GM18870 (cell line): ENCODE measurements at regions not wholly inside any gene's neighbourhood (a gene's known extent, or its start where the extent isn't known, plus 50 kb on each side); places are given as distances from the start of the nearest gene placed in this dataset.
A peak's percentile ranks its signal among the peaks of the same experiment; 100 is the strongest.
"Not testable (repeated sequence)": the region's sequence is repeated elsewhere in the genome, so short reads cannot be mapped to it uniquely, and the experiment has no call there.

ENCODE experiments used
- ATAC-seq: cut with Tn5 transposase; IDR thresholded peaks from one replicate; pipeline ENCODE4 v1.9.1; 2021; ENCODE audit warnings: moderate library complexity; ENCODE audit not compliant: unreplicated experiment

DNA sequence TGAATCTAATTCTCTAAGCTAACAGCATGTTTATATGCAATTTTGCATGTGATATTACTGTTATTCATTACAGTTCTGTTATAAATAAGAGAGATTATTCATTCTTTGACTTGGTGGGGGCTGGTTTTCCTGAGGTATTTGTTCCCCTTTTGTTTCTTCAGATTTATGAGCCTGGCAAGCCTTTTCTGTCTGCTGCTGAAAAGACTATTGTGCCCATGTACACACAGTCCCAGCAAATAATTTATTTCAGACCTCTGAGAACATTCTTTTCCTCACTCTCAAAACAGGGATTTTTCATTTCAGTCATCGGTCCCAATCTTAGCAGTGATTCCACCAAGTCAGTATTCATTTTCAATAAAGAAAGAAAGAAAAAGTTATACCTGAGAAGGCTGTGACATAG, 716.8 kb downstream of the NSUN3 start:
- ATAC-seq: no peak

- no peak for ATAC-seq
Measured at GRCh38 chr3:94784274-94784673, 721.4 kb downstream of the NSUN3 start.

- ATAC-seq: no peak
Measured at GRCh38 chr3:94787066-94787465, 724.2 kb downstream of the NSUN3 start.

DNA sequence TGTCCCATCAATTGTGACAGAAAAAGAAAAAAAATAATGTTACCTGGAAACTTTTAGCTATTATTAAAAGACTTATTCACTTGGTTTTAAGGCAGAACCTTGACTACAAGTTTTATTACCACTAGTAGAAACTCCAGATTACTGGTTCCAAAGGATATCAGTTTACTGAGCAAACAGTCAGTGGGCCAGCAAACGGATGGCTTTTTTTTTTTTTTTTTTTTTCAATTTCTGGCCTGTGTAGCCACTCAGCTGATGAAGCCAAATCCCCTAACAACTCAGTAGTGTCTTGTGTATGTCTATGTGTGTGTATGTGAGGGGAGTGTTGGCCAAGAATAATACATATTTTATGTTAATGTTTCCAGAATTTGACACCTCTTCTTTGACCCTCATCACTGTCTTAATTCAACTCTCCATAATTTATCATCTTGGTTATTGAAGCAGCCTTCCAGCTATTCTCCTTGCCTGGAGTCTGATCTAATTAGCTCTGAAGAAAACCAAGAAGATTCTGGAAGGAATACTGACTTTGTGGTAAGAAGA, 724.9 kb downstream of the NSUN3 start:
- no peak for ATAC-seq

- ATAC-seq: no peak
Measured at GRCh38 chr3:94794563-94794962, 731.7 kb downstream of the NSUN3 start.

DNA sequence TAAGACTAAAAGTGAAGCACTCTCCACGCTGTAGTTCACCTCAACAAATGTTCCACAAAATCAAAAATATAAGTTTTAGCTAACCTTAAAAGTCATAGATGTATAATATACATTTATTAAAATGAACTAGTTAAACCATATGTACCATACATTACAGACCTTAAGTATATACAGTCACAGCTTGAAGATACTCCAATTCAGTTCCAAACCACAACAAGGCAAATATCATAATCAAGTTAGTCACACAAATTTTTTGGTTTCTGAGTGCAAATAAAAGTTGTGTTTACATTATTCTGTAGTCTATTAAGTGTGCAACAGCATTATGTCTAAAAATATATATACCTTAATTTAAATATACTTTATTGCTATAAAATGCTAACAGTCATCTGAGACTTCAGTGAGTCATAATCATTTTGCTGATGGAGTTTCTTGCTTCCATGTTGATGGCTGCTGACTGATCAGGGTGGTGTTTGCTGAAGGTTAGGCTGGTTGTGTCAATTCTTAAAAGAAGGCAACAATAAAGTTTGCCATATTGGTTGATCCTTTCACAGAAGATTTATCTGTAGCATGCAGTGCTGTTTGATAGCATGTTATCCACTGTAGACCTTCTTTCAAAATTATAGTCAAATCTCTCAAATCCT, 736.7 kb downstream of the NSUN3 start:
- no peak for ATAC-seq

DNA sequence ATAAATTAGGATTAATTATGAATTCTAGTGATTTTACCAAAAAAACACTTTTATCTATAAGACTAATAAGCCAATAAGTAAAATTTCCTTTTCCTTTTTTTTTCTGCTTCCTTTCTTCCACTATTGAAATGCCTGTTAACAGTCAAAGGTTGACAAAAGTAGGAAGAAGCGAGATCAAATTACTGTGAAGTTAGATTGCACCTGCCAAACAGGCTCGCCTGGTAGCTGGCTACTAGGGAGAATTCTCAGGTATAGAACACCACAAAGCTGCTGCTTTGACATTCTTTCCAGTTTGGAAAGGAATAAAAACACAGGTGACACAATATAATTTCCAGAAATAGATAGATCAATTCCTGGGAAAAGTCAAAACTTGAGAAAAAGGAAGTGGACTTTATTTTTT, 749.0 kb downstream of the NSUN3 start:
- ATAC-seq: no peak

- no peak for ATAC-seq
Measured at GRCh38 chr3:94821241-94821640, 758.4 kb downstream of the NSUN3 start.

- no peak for ATAC-seq
Measured at GRCh38 chr3:94822298-94822697, 759.4 kb downstream of the NSUN3 start.

DNA sequence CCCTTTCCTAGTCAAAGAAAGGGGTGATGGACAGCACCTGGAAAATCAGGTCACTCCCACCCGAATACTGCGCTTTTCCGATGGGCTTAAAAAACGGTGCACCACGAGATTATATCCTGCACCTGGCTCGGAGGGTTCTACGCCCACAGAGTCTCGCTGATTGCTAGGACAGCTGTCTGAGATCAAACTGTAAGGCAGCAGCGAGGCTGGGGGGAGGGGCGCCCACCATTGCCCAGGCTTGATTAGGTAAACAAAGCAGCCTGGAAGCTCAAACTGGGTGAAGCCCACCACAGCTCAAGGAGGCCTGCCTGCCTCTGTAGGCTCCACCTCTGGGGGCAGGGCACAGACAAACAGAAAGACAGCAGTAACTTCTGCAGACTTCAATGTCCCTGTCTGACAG, 783.4 kb downstream of the NSUN3 start:
- not testable (repeated sequence) for ATAC-seq

DNA sequence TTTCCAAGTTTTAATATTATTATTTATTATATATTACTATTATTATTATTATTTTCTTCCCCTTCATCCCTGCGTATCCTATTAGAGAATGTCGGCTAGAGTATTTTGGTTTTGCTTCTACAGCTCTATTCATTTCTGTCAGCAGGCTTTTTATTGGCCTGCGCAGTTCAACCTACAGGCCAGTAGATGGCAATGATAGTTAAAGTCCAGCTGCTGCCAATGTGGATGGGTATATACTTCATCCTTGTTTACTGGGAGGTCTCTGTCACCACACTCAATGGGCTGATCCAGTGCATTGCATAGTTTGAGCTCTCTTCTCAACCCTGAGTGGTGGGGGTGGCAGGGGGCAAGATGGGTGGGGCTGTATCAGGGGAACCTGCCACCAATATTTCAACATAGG, 799.8 kb downstream of the NSUN3 start:
- ATAC-seq: peak; percentile 55

GRCh38 chr3:94869059-94869547, 806.2 kb downstream of the NSUN3 start:
- ATAC-seq: no peak

- ATAC-seq: no peak
Measured at GRCh38 chr3:94873751-94874150, 810.9 kb downstream of the NSUN3 start.

DNA sequence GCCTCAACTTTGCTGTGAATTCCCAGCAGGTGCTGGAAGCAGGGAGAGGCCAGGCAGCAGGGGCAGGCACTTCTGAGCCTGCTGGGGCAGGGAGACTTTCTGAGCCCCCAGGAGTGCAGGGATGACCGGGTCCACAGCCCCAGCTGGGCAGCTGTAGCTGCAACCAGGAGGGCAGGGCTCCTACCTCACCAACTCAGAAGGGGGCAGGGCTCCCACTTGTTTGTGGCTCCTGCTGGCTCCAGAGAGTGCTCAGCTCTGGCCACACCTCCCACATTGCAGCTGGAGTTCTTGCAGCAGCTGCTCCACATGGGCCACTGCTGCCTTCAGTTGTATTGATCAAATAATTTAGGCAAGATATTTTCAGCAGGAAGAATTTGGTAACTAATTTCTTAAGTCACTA, 812.3 kb downstream of the NSUN3 start:
- ATAC-seq: no peak

- no peak for ATAC-seq
Measured at GRCh38 chr3:94887065-94887464, 824.2 kb downstream of the NSUN3 start.

GRCh38 chr3:94896994-94897393, 834.1 kb downstream of the NSUN3 start:
- no peak for ATAC-seq

DNA sequence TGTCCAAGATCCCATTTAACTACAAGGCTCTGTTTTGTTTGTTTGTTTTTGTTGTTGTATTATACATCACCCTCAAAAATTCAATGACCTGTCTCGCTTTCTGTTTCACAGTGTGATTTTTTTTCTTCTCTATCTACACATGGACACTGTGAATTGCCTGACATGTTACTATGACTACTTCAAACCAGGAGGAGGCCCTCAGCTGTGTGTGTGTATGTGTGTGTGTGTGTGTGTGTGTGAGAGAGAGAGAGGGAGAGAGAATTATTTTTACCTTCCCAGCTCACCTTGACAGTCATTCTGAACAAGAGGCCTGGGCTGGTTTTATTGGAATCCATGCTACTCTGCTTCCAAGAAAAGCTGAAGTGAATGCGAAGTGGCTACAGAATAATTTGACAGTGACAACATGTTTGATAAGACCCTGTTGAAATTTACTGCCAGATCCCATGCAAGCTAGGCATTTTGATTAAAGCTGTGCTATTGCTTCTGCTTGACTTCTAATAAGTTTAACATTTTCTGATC, 841.4 kb downstream of the NSUN3 start:
- ATAC-seq: no peak

GRCh38 chr3:94909726-94910125, 846.9 kb downstream of the NSUN3 start:
- no peak for ATAC-seq

- no peak for ATAC-seq
Measured at GRCh38 chr3:94912656-94913055, 849.8 kb downstream of the NSUN3 start.

DNA sequence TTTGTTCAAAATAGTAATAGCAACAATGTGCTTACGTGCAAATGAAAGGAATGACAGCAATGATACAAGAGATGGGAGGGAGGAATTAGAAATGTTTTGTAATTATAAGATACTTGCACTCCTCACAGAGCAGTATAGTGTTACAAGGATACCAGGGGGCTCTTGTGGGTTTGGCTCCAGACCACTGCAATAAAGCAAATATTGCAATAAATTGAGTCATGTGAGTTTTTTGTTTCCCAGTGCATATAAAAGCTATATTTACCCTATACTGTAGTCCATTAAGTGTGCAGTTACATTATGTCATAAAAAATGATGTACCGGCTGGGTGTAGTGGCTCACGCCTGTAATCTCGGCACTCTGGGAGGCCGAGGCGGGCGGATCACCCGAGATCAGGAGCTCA, 864.3 kb downstream of the NSUN3 start:
- no peak for ATAC-seq

DNA sequence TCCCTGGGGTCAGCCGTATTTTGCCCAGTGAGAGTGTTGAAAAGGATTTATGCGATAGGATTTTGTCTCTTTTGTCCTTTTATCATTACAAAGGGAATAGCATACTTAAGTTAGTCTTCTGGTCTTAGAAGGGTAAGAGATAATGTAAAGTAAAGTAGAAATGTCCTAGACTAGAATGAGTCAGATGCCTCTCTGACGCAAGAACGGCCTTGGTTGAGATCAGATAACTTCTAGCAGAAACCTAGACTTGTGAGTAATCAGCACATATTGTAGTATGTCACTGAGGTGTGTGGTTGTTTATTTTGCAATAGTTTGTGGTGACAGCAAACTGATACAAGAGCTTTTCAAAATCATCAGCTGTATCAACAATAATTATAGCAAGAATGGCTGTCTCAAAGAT, 866.1 kb downstream of the NSUN3 start:
- ATAC-seq: no peak

DNA sequence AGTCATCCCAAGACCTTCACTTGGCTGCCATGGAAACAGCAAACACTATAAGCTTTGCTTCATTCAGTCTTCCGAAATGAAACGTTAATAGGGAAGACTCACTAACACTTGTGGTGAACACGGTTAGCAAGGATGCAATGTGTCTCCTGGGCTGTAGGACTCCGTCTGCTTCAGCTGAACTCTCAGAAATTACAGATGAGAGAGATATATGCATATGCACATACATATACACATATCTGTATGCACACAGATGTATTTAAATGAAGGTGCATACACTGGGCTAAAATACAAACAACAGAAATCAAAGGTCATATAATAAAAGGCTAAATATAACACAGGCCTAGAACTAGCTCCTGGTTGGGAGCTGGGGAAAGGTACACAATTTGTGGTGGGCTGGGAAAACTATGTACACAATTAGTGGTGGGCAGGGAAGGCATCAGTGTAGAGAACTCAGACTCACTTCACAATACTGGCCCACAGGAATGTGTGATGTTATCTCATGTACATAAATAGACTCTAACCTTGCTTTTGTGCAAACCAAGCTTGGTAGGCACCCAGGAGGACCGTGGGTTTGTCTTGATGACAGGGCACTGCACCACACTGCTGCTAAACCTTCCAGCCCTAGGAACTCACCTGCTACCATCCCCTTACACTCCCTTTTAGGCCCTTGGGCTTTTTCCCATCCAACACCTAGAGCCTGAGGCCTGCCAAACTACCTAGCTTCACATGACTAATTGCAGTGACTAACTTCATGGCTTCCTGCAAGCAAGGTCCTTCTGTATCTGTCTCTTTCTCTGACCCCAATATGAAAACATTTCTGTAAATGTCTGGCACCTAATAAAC, 873.1 kb downstream of the NSUN3 start:
- ATAC-seq: no peak
